GM12873 (cell line): ENCODE measurements at regions not wholly inside any gene's neighbourhood (a gene's known extent, or its start where the extent isn't known, plus 50 kb on each side); places are given as distances from the start of the nearest gene placed in this dataset.

ENCODE experiments used
- CTCF ChIP-seq: IDR thresholded peaks from 2 replicates; pipeline ENCODE4 v1.5.1; 2012; ENCODE audit warnings: low read depth, mild to moderate bottlenecking, moderate library complexity, low read length, control low read depth; ENCODE audit not compliant: insufficient read depth; ENCODE audit errors: missing control alignments

GRCh38 chr20:52722926-52723688, 249.1 kb upstream of the TSHZ2 start:
- TF ChIP-seq CTCF = no peak

- no peak for TF ChIP-seq CTCF
Observed at GRCh38 chr20:52708137-52708536, 264.0 kb upstream of the TSHZ2 start.

GRCh38 chr20:52704553-52704952, 267.6 kb upstream of the TSHZ2 start:
- no peak for TF ChIP-seq CTCF

- no peak for TF ChIP-seq CTCF
Observed at GRCh38 chr20:52688345-52688744, 283.8 kb upstream of the TSHZ2 start.

- TF ChIP-seq CTCF = no peak
Observed at GRCh38 chr20:52684905-52685304, 287.3 kb upstream of the TSHZ2 start.

- no peak for TF ChIP-seq CTCF
Observed at GRCh38 chr20:52684176-52684575, 288.0 kb upstream of the TSHZ2 start.

GRCh38 chr20:52683761-52684160, 288.4 kb upstream of the TSHZ2 start:
- no peak for TF ChIP-seq CTCF
